ENCODE measurements at regions not wholly inside any gene's neighbourhood (a gene's known extent, or its start where the extent isn't known, plus 50 kb on each side); places are given as distances from the start of the nearest gene placed in this dataset.

GRCh38 chr13:33611121-33611805 is 206.7 kb upstream of the RFC3 start:
- TF ChIP-seq GATA3 (IDR thresholded peaks at IDR 0.05; ENCODE audit: low read depth, low read length) (no peak), GATA2 (IDR thresholded peaks at IDR 0.05; ENCODE audit: low read depth, low read length) (no peak)
